BJ (cell line): ENCODE measurements at regions not wholly inside any gene's neighbourhood (a gene's known extent, or its start where the extent isn't known, plus 50 kb on each side); places are given as distances from the start of the nearest gene placed in this dataset.

ENCODE experiments used
- CTCF ChIA-PET: fragments of 350-600 bp; formaldehyde crosslinking; extraction: SDS; loops from one replicate; lab custom pipeline; 2021; ENCODE audit warnings: antibody characterized with exemption, inconsistent platforms; lab: Yijun Ruan, JAX
- POLR2A ChIA-PET: fragments of 300-600 bp; sonication (Branson Sonifier 250); formaldehyde crosslinking; extraction: SDS; loops from one replicate; lab custom pipeline; 2021; ENCODE audit warnings: antibody characterized with exemption; lab: Charles Lee
- DNase-seq: peaks from one replicate; pipeline ENCODE4 v3.0.0-alpha.2; 2011; ENCODE audit warnings: low read depth
- H3K27me3 ChIP-seq: 2 replicates; pipeline ENCODE4 v1.6.0; 2011; ENCODE audit warnings: low read length; ENCODE audit not compliant: control insufficient read depth, insufficient read depth
- H3K36me3 ChIP-seq: 2 replicates; pipeline ENCODE4 v1.5.1; 2011; ENCODE audit warnings: low read length; ENCODE audit not compliant: control insufficient read depth, insufficient read depth
- H3K4me3 ChIP-seq: 2 replicates; pipeline ENCODE4 v1.5.1; 2011; ENCODE audit warnings: low read depth, mild to moderate bottlenecking, control low read depth, low read length
- TF ChIP-seq, protein P1 (sequence below): IDR thresholded peaks from 2 replicates; pipeline ENCODE4 v1.5.1; 2011; ENCODE audit warnings: low read depth, mild to moderate bottlenecking, control low read depth, inconsistent platforms, low read length, moderate library complexity; ENCODE audit not compliant: insufficient read depth

DNA sequence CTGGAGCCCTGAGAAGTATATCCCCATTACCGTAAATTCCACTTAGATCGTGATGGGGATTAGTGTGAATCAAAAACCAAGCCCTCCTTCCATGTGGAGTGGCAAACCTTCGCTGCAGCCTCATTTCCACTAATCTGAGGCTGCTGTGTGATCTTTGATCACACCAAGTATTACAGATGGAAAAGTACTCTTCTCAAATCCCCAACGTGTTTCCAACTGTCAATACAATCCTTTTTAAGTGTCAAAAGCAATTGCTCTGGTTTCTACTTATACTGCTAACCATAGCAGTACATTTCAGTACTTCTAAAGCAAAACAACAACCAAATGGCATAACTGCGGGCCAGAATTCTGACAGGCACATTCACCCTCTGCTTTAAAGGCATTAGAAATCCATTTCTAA is 307.7 kb upstream of the ADAMTS16 start:
- ChIA-PET POLR2A (no interaction called here), CTCF (no interaction called here)
- Histone ChIP-seq H3K4me3 (no peak overlapping the region), H3K27me3 (no peaks in the 10 kb centered on the region), H3K36me3 (no peaks in the 10 kb centered on the region)
- no peak for DNase-seq
- TF ChIP-seq, protein P1, sequence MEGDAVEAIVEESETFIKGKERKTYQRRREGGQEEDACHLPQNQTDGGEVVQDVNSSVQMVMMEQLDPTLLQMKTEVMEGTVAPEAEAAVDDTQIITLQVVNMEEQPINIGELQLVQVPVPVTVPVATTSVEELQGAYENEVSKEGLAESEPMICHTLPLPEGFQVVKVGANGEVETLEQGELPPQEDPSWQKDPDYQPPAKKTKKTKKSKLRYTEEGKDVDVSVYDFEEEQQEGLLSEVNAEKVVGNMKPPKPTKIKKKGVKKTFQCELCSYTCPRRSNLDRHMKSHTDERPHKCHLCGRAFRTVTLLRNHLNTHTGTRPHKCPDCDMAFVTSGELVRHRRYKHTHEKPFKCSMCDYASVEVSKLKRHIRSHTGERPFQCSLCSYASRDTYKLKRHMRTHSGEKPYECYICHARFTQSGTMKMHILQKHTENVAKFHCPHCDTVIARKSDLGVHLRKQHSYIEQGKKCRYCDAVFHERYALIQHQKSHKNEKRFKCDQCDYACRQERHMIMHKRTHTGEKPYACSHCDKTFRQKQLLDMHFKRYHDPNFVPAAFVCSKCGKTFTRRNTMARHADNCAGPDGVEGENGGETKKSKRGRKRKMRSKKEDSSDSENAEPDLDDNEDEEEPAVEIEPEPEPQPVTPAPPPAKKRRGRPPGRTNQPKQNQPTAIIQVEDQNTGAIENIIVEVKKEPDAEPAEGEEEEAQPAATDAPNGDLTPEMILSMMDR: no peak

DNA sequence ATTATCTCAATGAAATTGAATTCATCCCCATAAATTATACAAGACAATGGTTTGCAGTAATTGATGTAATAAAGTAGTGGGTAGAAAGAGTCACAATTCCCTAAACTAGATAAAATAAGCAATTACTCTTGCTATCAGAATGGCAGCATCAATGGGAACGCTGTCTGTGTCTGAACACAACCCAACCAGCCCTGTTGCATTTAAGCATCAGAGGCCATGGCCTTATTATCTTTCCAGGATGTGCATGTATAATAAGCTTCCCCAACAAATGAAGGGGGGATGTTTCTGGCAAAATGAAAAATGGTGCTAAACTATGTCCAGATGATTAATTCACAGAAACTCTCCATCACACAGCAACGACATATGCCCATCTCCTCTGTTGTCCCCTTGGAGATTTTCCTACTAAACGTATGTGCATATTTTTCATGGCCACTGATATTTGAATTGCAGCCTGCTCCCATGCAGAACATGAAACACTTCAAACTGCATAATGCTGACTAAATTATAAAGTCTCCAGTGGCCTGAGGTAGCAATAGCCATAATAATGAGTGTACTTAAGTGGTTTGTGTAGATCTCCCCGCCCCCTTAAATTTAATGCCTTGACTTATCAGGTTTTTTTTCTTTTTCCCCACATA is 306.9 kb upstream of the ADAMTS16 start:
- no peaks in the 10 kb centered on the region for H3K27me3 ChIP-seq
- H3K4me3 ChIP-seq: no peak overlapping the region
- ChIA-PET POLR2A (no interaction called here), CTCF (no interaction called here)
- TF ChIP-seq, protein P1: no peak
- no peaks in the 10 kb centered on the region for H3K36me3 ChIP-seq
- no peak for DNase-seq

DNA sequence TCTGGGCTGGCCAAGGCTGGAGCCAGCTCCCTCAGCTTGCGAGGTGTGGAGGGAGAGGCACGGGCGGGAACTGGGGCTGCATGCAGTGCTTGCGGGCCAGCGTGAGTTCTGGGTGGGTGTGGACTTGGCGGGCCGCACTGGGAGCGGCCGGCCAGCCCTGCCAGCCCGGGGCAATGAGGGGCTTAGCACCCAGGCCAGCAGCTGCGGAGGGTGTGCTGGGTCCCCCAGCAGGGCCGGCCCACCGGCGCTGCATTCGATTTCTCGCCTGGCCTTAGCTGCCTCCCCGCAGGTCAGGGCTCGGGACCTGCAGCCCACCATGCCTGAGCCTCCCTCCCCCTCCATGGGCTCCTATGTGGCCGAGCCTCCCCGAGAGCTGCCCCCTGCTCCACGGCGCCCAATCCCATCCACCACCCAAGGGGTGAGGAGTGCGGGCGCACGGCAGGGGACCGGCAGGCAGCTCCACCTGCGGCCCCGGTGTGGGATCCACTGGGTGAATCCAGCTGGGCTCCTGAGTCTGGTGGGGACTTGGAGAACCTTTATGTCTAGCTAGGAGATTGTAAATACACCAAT is 302.6 kb upstream of the ADAMTS16 start:
- ChIA-PET POLR2A (no interaction called here), CTCF (no interaction called here)
- DNase-seq: no peak
- Histone ChIP-seq H3K36me3 (no peaks in the 10 kb centered on the region), H3K4me3 (no peak overlapping the region), H3K27me3 (no peaks in the 10 kb centered on the region)
- TF ChIP-seq, protein P1: no peak

DNA sequence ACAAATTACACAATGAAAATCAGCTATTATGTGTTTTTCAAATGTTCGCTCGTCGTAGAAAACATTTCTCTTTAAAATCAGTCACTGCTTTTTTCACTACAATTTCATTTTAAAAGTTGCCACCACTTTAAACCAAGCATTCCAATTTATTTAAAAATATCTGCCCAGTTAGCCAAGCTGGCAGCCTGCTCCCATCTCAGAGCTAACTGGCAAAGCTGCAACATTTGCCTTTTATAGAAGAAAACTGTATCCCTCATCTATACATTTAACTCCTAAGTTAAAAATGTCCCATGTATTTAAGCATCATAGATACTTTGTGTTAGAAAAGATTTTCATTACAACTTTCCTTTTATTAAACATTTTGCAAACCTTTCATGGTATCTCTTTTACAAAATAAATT is 294.9 kb upstream of the ADAMTS16 start:
- CTCF ChIA-PET: no interaction called here
- no peak for DNase-seq
- POLR2A ChIA-PET: no interaction called here
- H3K36me3 ChIP-seq: no peaks in the 10 kb centered on the region
- TF ChIP-seq, protein P1: no peak
- no peak overlapping the region for H3K4me3 ChIP-seq
- H3K27me3 ChIP-seq: no peaks in the 10 kb centered on the region

DNA sequence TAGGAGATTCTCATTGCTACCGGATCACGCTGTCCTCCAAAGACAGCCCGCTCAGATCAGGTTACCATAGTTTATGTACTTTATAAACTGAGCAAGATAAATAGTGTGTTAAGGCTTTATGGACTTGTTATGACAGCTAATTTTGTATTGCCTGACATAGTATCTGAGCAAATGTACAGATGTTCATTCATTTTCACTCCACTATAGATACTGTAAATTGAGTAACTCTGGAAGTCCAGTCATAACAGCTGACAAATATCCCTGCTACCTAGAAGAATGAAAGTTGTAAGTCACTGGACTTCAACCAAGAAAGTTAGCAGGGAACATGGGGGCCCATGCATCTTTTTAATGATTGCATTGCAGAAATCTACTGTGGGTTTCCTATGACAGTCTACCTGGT is 292.4 kb upstream of the ADAMTS16 start:
- TF ChIP-seq, protein P1: no peak
- no peaks in the 10 kb centered on the region for H3K36me3 ChIP-seq
- ChIA-PET POLR2A (no interaction called here), CTCF (no interaction called here)
- DNase-seq: no peak
- no peaks in the 10 kb centered on the region for H3K27me3 ChIP-seq
- no peak overlapping the region for H3K4me3 ChIP-seq
